ENCODE measurements at regions not wholly inside any gene's neighbourhood (a gene's known extent, or its start where the extent isn't known, plus 50 kb on each side); places are given as distances from the start of the nearest gene placed in this dataset.

DNA sequence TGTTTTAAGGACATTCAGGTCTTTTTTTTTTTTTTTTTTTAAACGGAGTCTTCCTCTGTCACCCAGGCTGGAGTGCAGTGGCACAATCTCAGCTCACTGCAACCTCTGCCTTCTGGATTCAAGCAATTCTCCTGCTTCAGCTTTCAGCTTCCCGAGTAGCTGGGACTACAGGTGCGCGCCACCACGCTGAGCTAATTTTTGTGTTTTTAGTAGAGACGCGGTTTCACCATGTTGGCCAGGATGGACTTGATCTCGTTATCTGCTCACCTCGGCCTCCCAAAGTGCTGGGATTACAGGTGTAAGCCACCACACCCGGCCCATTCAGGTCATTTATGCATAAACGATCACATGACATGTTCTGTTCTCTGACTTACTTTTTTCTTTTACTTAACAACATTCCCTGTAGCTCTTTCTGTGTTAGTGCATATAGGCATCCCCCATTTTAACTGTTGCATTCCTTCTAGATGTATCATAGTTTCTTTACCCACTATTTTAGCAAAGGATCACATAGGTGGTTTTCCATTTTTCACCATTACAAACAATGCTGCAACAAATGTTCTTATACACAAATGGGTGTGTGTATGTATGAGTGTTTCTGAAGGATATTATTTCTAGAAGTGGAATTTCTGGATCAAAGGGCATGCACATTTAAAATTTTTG lies 74.2 kb downstream of the ARF6 start:
- TF ChIP-seq, protein P1, sequence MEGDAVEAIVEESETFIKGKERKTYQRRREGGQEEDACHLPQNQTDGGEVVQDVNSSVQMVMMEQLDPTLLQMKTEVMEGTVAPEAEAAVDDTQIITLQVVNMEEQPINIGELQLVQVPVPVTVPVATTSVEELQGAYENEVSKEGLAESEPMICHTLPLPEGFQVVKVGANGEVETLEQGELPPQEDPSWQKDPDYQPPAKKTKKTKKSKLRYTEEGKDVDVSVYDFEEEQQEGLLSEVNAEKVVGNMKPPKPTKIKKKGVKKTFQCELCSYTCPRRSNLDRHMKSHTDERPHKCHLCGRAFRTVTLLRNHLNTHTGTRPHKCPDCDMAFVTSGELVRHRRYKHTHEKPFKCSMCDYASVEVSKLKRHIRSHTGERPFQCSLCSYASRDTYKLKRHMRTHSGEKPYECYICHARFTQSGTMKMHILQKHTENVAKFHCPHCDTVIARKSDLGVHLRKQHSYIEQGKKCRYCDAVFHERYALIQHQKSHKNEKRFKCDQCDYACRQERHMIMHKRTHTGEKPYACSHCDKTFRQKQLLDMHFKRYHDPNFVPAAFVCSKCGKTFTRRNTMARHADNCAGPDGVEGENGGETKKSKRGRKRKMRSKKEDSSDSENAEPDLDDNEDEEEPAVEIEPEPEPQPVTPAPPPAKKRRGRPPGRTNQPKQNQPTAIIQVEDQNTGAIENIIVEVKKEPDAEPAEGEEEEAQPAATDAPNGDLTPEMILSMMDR (IDR thresholded peaks at IDR 0.05; ENCODE audit: low read depth, low read length): no peak
- TF ChIP-seq EZH2phosphoT487 (IDR thresholded peaks at IDR 0.05; ENCODE audit: low read depth): no peak
